Stimulated activated CD8-positive, alpha-beta memory T cell treated with anti-CD3 and anti-CD28 coated beads, Interleukin-4, amount 100 ng/mL, for 4 hours (primary cell): ENCODE measurements at regions not wholly inside any gene's neighbourhood (a gene's known extent, or its start where the extent isn't known, plus 50 kb on each side); places are given as distances from the start of the nearest gene placed in this dataset.

Source experiments
- DNase-seq, 2 donors: peaks; one replicate each; pipeline ENCODE4 v3.0.0-alpha.2; 2020; ENCODE audit warnings: low read depth in 2 of 2, low spot score in 1 of 2

- DNase-seq, result no peak
These were observed 81.4 kb upstream of the CDH4 start for GRCh38 chr20:61170496-61171320.

- no peak for DNase-seq
These were observed 78.8 kb upstream of the CDH4 start for GRCh38 chr20:61173267-61173666.

- no peak for DNase-seq
These were observed 77.9 kb upstream of the CDH4 start for GRCh38 chr20:61173961-61174725.

GRCh38 chr20:61176874-61177273, 75.2 kb upstream of the CDH4 start:
- DNase-seq, result no peak

GRCh38 chr20:61178551-61179071, 73.5 kb upstream of the CDH4 start:
- DNase-seq, result no peak

- no peak for DNase-seq
These were observed 67.9 kb upstream of the CDH4 start for GRCh38 chr20:61184194-61184593.

- DNase-seq, result no peak
These were observed 66.9 kb upstream of the CDH4 start for GRCh38 chr20:61185181-61185580.

- no peak for DNase-seq
These were observed 66.0 kb upstream of the CDH4 start for GRCh38 chr20:61185841-61186601.

GRCh38 chr20:61186771-61187472, 65.1 kb upstream of the CDH4 start:
- DNase-seq, result no peak

GRCh38 chr20:61189534-61189933, 62.5 kb upstream of the CDH4 start:
- no peak for DNase-seq

GRCh38 chr20:61191096-61191495, 61.0 kb upstream of the CDH4 start:
- DNase-seq, result no peak

- no peak for DNase-seq
These were observed 59.6 kb upstream of the CDH4 start for GRCh38 chr20:61192337-61192950.

- DNase-seq, result no peak
These were observed 58.9 kb upstream of the CDH4 start for GRCh38 chr20:61193164-61193563.
